ENCODE measurements at regions not wholly inside any gene's neighbourhood (a gene's known extent, or its start where the extent isn't known, plus 50 kb on each side); places are given as distances from the start of the nearest gene placed in this dataset.

DNA sequence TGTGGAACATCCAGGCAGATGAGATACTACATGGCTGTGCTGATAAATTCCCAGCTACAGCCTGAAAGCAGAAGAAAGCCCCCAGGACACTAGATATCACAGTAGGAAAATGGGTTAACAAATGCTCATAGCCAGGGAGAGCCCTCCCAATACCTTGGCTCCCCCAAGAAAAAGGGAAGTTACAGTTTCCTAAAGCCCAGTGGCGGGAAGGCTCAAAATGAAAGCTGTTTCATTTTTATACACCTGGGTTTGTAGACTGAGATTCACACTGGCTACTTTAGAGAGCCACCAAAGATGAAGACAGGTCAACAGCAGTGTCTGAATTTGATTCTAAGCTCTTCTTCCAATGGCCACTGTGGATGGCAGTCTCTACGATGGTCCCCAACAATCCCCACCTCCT, 55.0 kb upstream of the TOPAZ1 start:
- TF ChIP-seq CTCF (conservative IDR thresholded peaks at IDR 0.05 in 1 of 2, IDR thresholded peaks at IDR 0.05 in 1 of 2; ENCODE audit: extremely low read depth in 1 of 2, insufficient read depth in 1 of 2, low read depth in 1 of 2, low read length in 2 of 2) (no peak), EZH2 (IDR thresholded peaks at IDR 0.05; ENCODE audit: borderline replicate concordance, low read length) (no peak)

All from mammary epithelial cell (primary cell).